ENCODE measurements at regions not wholly inside any gene's neighbourhood (a gene's known extent, or its start where the extent isn't known, plus 50 kb on each side); places are given as distances from the start of the nearest gene placed in this dataset.

DNA sequence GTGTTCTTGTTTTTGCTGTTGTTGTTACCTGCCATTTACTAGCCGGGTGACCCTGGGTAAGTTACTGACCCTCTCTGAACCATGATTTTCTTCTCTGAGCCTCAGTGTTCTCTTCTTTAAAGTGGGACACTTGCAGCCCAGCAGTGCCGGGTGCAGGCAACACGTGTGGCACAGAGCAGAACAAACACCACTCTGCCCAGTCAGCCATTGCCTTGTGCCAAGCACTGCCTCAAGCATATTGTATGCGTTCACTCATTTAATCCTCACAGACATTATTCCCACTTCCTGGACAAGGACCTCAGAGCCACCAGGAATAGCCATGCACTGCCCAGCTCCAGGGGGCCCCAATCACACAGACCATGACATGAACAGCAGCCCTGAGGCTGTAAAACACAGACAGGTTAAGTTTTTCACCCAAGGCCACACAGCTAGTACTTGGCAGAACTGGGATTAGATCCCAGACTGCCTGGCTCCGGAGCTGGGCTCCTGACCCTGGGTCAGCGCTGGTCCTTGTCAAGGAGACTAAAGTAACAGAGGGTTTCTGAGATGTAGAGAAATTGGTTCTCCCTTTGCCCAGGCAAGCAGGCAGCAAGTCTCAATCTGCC is 74.0 kb upstream of the PTPN1 start:
- no peak for TF ChIP-seq EZH2phosphoT487 (IDR thresholded peaks at IDR 0.05; ENCODE audit: borderline replicate concordance)
- TF ChIP-seq, protein P1, sequence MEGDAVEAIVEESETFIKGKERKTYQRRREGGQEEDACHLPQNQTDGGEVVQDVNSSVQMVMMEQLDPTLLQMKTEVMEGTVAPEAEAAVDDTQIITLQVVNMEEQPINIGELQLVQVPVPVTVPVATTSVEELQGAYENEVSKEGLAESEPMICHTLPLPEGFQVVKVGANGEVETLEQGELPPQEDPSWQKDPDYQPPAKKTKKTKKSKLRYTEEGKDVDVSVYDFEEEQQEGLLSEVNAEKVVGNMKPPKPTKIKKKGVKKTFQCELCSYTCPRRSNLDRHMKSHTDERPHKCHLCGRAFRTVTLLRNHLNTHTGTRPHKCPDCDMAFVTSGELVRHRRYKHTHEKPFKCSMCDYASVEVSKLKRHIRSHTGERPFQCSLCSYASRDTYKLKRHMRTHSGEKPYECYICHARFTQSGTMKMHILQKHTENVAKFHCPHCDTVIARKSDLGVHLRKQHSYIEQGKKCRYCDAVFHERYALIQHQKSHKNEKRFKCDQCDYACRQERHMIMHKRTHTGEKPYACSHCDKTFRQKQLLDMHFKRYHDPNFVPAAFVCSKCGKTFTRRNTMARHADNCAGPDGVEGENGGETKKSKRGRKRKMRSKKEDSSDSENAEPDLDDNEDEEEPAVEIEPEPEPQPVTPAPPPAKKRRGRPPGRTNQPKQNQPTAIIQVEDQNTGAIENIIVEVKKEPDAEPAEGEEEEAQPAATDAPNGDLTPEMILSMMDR (conservative IDR thresholded peaks at IDR 0.05; ENCODE audit: low read length) = no peak

Measured in Loucy (cell line).